Hepatocyte (in vitro differentiated cells): ENCODE measurements at regions not wholly inside any gene's neighbourhood (a gene's known extent, or its start where the extent isn't known, plus 50 kb on each side); places are given as distances from the start of the nearest gene placed in this dataset.

Experiments used
- EZH2 ChIP-seq: fragments of 200-600 bp; sonication (generic); IDR thresholded peaks from 2 replicates; pipeline ENCODE4 v1.6.1; 2016; ENCODE audit warnings: antibody characterized with exemption, mild to moderate bottlenecking, borderline replicate concordance
- EZH2phosphoT487 ChIP-seq: fragments of 200-600 bp; sonication (generic); IDR thresholded peaks from one replicate; pipeline ENCODE4 v1.6.1; 2018; ENCODE audit warnings: antibody characterized with exemption, mild to moderate bottlenecking, low read depth, moderate library complexity; ENCODE audit not compliant: unreplicated experiment, severe bottlenecking
- TF ChIP-seq, protein P1 (sequence below): fragments of 200-600 bp; sonication (generic); IDR thresholded peaks from 2 replicates; pipeline ENCODE4 v1.5.1; 2016; ENCODE audit warnings: antibody characterized with exemption, mild to moderate bottlenecking; ENCODE audit not compliant: poor library complexity

- TF ChIP-seq EZH2 = no peak
- no peak for TF ChIP-seq EZH2phosphoT487
- TF ChIP-seq, protein P1, sequence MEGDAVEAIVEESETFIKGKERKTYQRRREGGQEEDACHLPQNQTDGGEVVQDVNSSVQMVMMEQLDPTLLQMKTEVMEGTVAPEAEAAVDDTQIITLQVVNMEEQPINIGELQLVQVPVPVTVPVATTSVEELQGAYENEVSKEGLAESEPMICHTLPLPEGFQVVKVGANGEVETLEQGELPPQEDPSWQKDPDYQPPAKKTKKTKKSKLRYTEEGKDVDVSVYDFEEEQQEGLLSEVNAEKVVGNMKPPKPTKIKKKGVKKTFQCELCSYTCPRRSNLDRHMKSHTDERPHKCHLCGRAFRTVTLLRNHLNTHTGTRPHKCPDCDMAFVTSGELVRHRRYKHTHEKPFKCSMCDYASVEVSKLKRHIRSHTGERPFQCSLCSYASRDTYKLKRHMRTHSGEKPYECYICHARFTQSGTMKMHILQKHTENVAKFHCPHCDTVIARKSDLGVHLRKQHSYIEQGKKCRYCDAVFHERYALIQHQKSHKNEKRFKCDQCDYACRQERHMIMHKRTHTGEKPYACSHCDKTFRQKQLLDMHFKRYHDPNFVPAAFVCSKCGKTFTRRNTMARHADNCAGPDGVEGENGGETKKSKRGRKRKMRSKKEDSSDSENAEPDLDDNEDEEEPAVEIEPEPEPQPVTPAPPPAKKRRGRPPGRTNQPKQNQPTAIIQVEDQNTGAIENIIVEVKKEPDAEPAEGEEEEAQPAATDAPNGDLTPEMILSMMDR = peak; percentile 31
Measured at GRCh38 chr2:79223539-79223938, 64.0 kb upstream of the REG3A start.
